Fibroblast of gingiva (primary cell): ENCODE measurements at regions not wholly inside any gene's neighbourhood (a gene's known extent, or its start where the extent isn't known, plus 50 kb on each side); places are given as distances from the start of the nearest gene placed in this dataset.

Experiments used
- DNase-seq: peaks from one replicate; pipeline ENCODE4 v3.0.0-alpha.2; 2011; ENCODE audit warnings: low read depth

- DNase-seq: no peak
Observed at GRCh38 chr2:67658820-67659219, 261.7 kb downstream of the ETAA1 start.

- no peak for DNase-seq
Observed at GRCh38 chr2:67660015-67660602, 263.0 kb downstream of the ETAA1 start.

DNA sequence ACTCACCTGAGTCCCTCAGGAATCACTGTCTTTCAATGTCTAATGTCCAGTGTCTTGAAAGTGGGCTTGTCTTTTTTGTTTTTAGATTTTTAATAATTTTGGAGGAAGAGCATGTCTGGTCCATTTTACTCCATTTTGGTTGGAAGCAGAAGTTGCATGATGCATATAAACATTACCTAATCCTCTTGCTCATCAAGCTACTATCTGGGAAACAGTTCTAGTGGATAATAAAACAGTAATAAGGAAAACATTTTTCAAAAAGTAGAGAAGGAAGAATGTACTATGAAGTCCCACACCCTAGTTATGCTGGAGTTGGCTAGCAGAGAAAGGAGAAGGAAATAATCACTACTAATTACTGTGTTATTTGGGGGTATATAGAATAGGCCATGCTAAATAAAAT, 263.7 kb downstream of the ETAA1 start:
- DNase-seq: no peak

GRCh38 chr2:67662222-67662621, 265.1 kb downstream of the ETAA1 start:
- no peak for DNase-seq

DNA sequence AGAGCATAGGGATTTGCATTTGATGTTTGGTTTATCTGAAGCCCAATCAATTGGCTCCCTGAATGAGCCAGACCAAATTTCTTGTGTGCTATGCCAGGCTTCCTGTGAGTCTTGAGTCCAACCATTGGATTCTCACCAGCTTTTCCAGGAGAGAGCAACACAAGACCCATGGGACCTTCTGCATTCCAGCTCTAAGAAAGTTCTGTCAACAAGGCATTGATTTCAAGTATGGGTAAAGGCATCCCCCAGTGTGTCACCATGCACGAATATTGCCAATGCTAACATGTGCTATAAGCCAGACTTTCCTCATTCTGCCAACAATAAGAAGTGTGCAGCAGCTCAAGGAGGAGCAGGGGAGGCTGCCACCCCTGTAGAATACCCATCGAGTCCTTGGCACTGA, 266.6 kb downstream of the ETAA1 start:
- peak; percentile 93 for DNase-seq

- DNase-seq: peak; percentile 26
Observed at GRCh38 chr2:67666386-67667053, 269.4 kb downstream of the ETAA1 start.

DNA sequence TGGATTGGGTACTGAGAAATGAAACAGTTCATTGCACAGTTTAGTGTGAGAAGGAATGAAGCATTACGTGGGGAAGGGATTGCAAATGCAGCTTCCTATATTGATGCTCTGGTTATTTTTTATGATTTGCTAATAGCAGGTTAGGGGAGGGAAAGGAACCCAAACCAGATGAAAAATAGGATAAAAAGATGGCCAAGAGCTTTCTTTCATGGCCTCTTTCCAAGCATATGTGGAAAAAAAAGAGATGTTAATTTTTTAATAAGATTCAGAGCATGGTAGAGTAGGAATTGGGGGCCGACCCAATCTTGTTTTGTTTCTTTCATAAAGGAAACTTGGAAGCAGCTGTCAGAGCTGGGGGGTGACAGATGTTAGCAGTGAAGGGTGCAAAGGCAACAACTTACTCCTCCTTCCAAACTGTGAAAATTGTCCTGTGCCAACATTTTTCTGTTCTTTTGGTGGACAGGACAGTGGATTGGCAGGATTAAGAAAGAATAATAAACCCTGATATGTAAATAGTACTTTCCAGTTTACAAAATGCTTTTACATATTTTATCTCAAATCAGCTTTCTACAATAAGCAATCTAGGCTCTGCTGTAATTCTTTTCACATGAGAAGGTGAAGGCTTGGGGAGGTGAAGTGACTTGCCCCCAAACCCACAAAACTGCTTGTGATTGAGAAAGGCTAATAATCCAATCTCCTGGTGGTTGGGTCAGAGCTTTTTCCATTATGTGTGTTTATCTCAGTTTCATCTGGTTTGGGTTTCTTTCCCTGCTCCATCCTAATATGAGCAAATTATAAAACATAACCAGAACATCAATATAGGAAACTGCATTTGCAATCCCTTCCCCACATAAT, 270.1 kb downstream of the ETAA1 start:
- DNase-seq: peak; percentile 90

- no peak for DNase-seq
Observed at GRCh38 chr2:67668538-67668937, 271.4 kb downstream of the ETAA1 start.

DNA sequence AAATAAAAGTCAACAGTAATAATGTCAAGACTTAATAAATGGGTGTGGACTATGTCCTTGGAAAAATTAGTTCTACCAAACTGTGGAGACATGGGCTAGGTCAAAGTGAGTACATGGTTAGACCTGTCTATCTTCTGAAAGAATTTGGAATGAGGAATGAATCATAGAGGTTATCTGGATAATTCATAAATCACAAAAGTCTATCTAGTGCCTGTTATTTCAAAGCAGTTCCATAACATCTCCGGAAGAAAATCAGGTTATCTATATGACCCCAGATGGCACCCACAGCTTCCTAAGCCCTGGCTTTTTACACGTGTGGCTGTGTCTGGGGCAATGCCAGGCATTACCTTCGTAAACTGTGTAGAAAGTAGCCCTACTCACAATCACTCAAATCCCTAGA, 272.0 kb downstream of the ETAA1 start:
- DNase-seq: no peak

DNA sequence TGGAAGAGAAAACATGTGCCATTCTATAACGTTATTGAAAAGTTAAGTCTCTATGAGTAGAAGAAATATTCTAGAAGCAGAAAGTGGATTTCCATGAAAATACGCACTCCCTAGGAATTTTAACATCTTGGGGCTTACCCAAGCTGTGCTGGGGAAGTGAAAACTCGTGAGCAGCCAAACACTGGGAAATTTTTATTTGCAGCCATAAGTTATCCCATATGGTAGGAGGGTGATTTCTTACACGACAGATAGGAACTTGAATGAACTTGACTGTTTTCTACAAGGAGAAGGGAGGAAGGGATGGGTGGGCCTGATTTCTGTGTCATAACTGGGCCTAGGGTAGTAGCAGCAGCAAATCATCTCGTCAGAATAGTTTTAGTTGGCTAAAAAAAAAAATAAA, 272.6 kb downstream of the ETAA1 start:
- DNase-seq: no peak

DNA sequence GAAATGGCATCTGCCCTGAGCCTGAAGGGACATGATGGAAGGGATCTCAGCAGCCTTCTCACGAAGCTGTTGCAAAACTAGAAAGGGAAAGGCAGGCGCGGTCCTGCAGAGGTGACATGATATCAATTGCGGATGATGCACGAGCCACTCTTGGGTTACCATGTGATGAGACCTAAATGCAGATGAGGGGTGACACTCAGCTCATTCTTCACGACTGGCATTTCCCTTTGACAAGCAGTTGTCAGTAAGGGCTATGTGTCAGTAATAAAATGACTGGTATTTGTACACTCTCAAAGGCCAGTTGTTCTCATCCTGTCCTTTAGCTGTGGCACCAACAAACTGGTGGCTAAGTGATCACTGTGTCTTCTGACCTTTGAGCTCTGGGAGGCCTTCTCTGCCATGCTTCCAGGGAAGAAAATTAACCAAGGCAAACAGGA, 273.6 kb downstream of the ETAA1 start:
- DNase-seq: no peak

DNA sequence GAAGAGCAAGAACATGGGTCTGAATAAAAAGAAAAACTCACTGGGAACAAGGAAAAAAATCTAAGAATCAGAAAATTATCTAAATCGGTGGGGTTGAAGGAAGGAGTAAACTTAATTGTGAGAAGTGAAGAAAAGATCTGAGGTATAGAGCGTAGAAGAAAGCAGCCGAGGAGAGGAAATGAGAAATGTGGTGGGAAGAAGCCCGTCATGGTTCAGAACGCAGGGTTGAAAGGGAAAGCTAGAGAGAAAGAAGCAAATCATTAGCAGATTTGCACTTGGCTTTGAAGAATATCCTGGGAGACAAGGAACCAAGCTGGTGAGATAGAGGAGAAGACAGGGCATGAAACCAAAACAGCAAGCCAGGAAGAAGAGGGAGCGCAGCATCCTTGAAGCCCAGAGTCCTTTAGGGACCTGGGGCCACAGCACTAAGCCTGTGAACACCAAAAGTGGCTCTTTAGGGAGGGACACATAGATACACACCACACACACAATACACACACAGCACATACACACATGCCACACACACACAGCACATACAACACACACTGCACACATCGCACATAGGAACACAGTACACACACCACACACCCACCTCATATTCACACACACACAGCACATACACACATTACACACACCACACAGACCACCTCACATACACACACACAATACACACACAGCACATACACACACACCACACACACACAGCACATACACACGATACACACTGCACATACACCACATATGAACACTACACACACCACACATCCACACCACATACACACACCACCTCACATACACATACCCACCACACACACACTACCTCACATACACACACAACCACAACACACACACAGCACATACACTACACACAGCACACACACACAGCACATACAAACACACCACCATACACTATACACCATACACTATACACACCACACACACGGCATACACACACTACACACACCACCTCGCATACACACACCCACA, 274.6 kb downstream of the ETAA1 start:
- no peak for DNase-seq

- DNase-seq: no peak
Observed at GRCh38 chr2:67674668-67675067, 277.5 kb downstream of the ETAA1 start.

- no peak for DNase-seq
Observed at GRCh38 chr2:67684991-67685390, 287.9 kb downstream of the ETAA1 start.

- no peak for DNase-seq
Observed at GRCh38 chr2:67686254-67686653, 289.1 kb downstream of the ETAA1 start.

DNA sequence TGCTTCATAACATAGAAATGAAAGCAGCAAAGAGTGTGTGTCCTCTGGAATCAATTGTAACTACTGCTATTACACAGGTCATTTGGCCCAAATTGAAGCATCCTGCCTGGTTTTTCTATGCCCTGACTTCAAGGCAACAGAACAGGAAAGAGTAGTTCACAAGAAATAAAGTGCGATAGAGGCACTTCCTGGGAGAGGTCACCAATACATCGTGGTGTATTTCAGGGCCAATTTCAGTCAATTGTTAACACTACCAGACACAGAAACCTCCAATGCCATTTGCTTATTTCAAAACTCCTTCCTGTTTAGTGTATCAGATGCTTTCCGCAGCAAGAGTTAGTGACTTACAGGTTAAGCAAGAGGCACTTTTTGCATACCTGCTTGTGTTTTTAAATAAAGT, 292.1 kb downstream of the ETAA1 start:
- no peak for DNase-seq

- no peak for DNase-seq
Observed at GRCh38 chr2:67689651-67690050, 292.5 kb downstream of the ETAA1 start.

GRCh38 chr2:67694445-67694844, 297.3 kb downstream of the ETAA1 start:
- no peak for DNase-seq

DNA sequence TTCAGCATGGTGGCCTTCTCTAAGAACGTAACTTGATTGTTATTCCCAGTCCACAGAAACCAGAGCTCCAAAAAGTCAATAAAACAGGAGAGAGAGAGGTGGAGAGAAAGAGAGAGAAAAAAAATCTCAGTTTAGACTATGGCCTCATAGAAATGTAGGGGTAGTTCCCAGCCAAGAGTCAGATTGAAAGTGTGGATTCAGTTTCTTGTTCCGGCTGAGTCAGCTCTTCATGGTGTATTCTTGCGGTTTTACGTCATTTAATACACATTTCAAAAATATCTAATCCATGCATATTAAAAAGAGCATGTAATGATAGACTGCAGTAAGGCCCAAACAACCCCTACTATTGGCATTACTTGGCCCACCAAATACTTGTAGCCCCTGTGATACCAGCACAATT, 303.9 kb downstream of the ETAA1 start:
- DNase-seq: peak; percentile 65

DNA sequence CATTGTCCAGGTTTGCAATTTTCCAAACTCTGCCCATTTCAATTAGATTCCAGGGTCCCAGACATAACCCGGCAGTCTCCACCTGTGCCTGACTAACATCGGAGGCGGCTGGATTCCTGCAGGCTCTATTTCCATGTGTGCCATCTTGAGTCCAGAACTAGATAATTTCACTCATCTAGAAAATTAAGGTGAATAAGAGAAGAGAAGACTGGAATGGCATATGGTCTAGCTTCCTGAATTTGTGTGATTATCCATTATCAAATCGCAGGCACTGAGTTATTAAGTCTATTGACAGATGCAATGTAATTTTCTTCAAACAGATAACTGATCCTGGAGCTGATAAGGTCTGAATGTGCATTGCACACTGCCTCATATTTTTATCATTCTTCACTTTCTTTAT, 305.2 kb downstream of the ETAA1 start:
- no peak for DNase-seq

DNA sequence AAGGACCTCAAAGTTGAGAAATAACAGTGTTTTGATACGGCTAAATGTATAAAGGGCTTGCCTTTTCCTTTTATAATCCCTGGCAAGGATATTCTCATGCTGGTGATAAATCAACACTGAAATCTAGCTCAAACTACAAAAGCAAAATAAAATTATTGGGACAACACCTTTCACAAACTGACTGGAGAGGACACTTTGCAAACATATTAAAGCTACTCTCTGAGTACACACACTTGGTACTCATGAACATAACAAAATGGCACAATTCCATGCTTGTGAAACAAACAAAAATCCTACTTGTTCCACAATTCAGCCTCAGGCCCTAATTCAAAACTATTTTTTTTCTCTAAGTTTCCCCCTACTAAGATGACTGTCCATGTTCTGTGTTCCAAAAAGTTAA, 305.8 kb downstream of the ETAA1 start:
- no peak for DNase-seq

- no peak for DNase-seq
Observed at GRCh38 chr2:67706082-67706481, 308.9 kb downstream of the ETAA1 start.
